ENCODE measurements at regions not wholly inside any gene's neighbourhood (a gene's known extent, or its start where the extent isn't known, plus 50 kb on each side); places are given as distances from the start of the nearest gene placed in this dataset.

DNA sequence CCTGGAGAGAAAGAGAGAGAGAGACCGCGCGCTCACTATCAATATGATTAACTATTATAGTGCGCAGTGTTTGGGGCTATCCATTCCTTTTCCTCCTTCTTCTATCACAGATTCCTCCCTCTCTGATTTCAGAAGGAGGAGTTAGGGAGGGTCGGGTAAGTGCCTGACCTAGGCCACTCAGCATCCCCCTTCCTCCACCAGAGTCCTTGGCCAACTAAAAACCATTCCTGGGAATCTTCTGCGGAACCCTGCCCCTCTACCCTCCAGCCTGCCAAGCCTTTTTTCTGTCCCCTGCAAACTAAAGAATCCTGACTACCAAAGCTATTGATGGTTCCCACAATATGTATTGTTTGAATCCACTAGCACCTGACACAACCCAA lies 256.2 kb upstream of the NFE2L3 start:
- no peak for DNase-seq

DNA sequence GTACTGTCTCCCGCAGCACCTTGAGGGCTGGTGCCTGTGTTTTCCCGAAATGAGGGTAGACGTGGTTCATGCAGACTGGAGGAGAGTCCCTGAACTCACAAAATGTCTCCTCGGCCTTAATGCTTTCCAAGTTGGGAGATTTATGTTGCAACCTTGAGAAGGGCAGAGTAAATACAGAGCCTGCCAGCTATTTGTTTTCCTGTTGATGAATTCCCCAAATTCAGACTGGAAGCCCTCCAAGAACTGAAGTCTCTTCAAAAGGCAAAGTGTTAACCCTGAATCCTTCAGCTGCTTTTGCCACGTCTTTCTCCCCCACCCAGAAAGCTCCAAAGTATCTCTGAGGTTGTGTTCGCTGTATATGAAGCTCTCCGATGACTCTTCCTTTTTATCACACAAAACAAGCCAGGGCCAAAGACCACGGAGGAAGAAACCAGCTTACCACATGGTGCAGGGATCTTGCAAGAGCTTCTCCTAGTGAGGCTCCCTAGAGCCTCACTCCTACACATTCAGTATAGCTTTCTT lies 254.7 kb upstream of the NFE2L3 start:
- no peak for DNase-seq

DNA sequence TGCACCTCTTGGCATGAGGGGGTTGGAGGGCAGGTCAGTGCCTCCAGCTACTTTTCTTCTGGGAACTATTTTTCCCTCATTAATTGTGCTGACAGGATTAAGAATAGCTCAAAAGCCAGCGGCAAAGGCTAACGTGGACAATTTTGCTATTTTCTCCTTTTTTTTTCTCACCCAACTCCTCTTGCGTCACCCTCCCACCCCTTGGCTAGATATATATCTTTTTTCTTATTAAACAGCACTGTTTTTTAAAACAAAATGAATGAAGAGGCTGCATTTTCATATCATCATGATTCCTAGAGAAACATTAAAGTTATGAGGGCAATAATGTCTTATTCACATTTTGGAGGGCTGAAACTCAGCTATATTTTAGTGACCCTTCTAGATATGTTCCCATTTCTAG lies 251.8 kb upstream of the NFE2L3 start:
- no peak for DNase-seq

DNA sequence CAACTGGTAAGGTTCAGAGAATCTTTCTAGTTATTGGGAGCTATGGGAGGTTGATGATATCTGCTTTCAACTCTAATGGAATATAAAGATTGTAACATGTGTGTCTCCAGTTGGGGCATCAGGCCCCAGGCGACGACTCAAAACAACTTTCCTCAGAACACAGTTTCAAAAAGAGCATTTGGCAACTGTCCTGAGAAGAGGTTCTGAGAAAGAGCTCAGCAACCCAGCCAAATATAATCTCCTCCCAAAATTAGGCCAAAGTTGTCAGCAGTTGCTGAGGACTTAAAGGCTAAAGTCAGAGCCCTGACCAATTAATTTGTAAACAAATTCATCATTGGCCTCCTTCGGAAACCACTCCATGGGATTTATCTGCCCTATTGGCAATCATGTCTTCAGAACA lies 251.1 kb upstream of the NFE2L3 start:
- no peak for DNase-seq

DNA sequence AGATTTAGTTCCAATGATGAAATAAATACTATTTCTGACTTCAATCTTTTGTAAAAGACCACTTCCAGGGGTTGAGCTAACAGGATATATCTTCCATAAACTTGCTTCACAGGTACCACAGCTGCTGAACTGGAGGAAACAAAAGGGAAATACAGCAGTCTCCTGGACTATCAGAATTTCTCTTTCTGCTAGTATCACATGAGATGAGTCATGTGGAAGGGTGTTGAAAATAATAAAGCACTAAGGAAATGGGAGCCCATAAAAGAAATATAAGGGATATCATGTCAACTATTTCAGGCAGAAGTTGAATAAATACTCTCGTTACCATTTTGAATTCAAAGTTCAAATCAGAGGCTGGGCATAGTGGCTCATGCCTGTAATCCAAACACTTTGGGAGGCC lies 250.3 kb upstream of the NFE2L3 start:
- no peak for DNase-seq

DNA sequence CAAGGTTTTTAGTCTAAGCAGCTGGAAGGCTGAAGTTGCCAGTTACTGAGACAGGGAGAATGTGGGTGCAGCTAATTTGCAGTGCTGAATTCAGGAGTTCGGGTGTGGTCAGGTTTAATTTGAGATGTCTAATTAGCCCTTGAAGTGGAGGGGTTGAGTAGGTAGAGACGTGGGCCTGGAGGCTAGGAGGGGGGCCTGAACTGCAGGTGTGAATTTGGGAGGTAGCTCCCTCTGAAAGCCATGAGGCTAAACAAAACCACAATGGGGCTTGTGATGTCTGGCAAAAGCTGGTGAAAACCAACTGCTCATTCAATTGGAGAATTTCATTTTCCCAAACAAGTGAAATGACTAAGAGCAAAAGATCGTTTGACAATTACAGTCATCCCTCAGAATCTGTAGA lies 246.0 kb upstream of the NFE2L3 start:
- no peak for DNase-seq

DNA sequence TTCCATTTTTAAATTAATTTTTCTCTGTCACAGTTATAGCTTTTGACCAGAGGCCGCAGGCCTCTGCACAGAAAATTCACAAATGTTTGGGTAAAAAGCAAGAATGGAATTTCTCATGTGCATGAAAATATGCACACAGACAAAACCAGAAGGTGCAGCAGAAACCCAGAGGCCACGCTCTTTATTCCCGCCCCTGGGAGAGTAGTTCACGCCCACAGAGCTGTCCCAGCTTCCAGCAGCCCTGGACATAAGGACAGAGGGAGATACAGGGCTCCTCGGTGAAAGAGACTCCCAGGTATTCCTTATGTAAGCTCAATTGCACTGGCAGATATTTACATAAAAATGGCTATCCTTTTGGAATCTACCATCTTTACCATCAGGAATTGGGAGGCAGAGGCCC lies 245.2 kb upstream of the NFE2L3 start:
- DNase-seq = no peak

DNA sequence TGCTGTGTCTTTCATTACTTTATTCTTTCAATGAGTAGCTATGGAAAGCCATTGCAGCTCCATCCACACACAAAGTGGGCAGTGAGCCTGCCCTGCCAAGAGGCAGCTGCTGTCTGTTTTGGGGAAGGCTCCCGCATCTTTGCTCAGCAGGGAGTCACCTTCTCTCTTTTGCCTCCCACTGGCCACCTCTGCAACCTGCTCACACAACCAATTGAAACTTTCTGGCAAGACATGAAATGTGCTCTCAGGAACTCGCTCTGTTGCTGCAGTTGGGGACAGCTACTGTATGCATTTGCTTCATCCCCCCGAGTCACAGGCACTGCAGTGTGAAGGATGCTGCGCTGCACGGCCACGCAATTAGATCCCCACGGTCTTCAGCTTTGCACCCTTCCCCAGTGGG lies 244.8 kb upstream of the NFE2L3 start:
- DNase-seq = no peak

DNA sequence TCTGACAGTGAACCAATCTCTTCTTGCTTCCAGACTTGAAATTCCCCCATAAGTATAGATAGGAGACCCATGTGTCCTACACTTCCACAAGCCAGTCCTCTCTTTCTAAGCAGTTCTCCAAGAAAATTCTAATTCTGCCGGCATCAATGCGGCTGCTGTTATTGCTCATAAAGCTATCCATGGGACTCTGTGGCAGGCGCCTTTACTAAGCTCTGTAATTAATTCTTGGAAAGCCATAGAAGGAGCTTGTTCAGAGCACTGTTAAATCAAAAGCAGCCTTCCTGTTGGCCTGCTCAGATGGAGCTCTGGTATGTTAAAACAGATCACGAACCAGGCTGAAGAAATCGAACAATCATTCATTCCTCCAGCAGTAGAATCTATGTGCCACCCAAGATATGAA lies 244.3 kb upstream of the NFE2L3 start:
- no peak for DNase-seq

DNA sequence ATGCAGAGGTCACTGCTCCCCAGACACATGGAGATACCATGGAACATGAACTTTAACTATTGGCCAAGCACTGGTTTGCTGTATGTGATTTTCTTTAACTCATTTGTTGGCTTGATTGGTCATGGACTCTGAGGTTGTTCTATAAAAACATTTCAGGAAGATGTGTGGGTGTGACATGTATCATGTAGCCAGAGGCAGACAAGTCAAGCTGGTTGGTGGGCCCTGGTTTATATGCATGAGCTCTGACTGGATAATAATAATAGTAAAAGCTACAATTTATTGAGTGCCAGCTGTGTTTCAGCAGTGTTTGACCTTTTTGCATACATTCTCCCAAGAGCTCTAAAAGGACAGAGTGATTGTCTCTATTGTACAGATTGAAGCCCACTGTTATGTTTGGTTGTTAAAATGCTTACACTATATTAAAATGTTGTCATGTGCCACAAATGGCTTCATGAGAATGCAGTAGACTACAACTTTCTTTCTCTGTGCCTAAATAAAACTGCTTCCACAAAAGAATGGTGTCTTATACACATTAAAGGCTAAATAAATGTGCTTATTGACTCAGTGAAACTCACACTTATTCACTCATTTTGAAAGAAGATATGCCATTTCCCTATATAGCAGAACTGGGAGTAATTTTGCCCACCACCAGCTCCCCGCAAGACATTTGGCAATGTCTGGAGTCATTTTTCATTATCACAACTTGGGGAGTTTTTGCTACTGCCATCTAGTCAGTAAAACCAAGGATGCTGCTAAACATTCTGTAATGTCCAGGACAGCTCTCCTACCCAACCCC lies 243.6 kb upstream of the NFE2L3 start:
- no peak for DNase-seq

DNA sequence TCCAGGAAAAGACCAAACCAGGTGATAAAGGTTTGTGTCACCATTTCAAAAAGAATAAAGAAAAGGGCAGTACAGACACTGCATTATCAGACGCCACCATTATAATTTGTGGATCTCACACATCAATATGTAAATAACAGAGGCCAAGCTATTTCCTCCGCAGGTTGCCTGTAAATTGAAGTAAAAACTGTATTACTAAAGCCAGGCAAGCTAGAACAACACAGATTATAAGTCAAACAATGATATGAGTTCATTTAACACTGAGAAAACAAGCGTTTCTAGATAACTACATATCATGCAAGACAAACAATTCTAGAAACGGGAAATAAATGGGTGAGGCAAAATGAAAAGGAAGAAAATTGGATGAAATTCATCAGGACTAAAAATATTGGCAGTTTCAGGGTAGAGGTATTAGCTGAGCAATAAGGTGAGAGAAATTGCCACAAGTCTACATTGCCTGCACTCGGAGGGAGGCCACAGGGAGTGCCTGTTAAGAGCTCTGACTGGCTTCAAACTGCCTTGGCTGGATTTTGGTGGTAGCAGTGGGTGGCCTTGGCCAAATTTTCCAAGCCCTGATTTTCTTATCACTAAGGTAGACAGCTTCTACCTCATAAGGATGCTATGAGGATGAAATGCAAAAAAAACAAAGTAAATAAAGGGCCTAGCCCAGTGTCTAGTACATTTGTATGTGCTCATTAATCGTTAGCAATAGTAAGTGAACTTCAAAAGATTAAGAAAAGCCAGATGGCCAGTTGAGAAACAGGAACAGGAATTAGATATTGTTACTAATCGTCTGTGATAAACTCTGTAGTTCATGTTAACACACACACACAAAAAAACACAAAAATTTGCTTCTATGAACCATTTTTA lies 240.0 kb upstream of the NFE2L3 start:
- DNase-seq = no peak

DNA sequence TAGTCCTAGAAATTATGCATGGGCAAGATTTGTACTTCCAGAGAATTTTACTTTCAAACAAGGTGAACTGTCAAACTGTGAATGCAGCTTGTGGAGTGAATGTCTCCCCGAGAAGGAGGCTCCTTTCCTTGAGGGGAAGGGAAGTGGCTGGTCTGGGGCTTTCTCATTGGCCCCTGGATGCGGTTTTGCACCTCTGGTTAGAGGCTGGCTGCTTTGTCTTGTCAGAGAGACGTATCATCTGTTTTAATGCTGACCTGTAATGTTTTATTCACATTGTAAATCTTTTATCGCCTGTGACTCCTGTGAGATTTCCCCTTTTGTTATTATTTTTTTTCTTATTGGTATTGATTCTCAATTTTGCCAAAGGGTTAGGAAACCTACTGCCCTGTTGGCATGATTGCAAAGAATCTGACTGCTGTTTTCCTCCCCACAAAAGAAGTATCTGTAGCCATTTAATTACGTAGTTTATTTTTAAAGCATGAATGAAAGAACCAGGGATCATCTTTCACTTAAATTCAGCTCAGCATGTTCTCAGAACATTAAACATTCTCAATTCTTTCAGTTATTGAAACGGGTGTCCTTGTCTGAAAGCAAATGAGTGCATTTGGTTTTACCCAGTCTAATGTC lies 238.3 kb upstream of the NFE2L3 start:
- no peak for DNase-seq

DNA sequence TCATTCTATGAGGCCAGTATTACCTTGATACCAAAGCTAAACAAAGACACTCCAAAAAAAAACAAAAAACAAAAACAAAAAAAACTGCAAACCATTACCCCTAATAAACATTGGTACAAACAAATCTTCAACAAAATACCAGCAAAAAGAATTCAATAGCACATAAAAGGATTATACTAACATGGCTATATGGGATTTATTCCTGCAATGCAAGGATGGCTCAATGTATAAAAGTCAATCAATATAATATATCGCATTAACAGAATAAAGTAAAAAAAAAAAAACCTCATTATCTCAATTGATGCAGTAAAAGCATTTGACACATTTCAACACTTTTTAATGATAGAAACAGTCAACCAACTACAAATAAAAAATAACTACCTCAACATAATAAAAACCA lies 233.3 kb upstream of the NFE2L3 start:
- DNase-seq = no peak

DNA sequence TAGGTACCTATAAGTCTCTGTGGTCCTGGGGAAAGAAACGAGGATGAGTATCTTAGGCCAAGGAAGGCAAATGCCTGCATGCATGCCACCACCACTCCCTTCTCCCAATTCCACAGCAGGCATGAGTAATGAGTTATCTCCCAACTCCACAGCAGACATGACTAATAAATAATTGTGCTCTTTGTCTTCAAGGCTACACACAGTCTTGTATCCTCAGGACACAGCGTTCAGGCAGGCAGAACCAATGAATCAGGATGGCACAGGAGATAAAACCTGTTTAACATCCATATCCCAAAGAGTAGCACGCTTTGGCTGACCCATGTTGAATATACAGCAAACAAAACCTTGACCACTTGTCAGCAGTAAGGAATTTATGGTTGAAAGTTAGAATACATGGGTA lies 229.7 kb upstream of the NFE2L3 start:
- no peak for DNase-seq

DNA sequence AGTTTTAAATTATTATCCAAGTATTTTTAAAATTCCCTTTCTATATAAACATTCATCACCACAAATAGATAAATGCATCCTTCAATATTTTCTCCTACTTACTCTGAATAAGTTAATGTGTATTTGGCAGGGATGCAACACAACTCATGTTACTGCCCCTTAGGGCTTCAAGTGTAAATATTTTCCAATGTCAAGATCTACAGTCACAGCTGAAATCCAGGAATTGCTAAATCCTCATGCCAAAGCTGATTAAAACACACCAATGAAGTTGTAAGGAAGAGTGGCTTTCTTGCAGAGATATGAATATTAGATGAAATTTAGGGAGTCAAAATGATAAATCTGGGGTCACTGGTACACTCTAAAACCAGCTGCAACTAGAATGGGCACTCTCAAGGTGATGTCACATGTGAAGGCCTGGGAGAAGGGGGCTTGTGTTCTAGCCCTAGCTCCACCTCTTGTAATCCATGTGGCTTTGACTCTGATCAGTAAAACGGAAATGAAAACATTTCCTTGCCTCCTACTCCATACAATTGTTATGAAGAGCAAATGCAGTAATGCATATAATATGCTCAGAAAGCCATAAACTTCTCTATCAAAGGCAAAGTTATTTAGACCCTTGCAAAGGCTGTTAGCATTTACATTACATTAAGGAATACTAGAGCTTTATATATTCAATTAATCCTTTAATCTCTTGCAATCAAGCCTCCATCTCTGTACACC lies 228.1 kb upstream of the NFE2L3 start:
- DNase-seq = no peak

DNA sequence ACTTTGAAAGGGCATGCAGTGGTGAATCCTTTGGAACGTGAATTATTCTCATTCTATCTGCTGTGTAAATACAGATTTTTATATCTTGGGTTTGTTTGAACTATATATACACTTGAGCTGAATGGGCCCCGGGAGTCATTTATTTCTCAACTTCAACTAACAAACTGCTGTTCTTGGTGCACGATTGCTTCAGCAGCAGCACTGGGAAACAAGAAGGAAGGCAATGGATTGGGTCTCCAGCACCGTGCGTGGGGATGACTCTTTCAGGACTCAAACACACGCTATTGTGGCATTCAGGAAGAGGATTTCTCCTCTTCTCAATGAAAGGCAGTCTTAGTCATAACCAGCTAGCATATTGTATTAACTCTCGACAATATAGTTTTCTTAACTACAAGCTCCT lies 226.0 kb upstream of the NFE2L3 start:
- DNase-seq = no peak

DNA sequence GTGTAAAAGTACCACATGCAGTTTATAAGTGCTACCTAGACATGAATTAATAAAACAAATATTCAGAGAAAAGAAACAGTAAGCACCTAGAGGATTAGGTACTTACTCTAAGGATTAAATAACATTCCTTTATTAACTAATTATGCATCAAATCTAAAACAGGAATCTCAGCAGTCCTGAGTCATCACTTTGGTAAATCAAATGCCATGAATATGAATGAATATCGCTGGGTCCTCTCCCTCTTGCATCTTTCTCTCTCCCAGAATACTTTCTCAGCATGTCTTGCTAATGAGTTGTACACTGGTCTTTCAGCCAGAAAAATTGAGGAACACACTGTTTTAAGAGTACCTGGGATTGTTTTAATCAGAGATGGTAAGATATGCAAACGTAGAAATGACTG lies 225.5 kb upstream of the NFE2L3 start:
- no peak for DNase-seq

DNA sequence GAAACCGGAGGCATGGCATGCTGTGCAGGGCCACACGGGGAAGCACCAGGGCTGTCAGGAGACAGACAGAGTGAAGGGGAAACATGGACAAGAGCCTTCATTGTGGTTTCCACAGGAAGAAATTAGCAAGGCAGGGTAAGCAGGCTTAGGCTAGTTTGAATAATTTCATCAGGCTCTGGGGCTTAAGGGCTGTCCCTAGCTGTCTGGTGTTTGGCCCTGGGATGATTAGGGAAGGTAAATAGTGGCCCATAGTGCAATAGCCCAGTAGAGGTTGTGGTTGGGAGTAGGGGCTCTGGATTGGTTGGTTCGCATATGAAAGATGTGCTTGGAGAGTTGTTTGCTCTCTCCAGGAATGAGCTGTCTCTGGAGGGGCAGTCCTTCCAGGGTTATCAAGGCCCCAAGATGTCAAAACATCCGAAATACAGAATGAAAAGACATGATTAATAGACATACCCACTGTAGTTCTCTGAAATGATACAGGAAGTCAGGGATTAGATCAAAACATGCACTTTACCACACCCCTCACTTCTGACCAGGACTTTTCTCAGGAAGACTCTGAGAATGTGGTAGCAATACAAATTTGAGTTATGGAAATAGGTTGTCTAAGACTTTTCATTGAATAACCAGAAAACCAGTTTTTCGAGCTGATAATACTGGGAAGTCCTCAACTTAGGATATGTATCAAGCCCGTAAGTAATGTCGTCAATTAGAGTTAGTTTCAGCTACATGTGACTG lies 224.9 kb upstream of the NFE2L3 start:
- DNase-seq = no peak

DNA sequence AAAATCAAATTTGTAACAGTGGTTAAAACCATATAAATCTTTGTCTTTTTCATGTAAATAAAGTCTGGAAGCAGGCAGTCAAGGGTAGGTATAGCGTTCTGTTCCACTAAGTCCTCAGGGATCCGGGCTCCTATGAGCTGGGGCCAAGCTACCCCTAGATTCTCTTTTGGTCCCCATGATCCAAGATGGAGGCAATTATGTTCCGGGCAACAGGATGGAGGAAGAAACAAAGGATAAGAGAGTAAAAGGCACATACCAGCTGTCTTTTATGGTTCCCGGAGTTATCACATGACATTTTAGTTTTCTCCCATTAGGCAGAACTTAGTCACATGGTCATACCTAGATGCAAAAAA lies 224.4 kb upstream of the NFE2L3 start:
- no peak for DNase-seq

DNA sequence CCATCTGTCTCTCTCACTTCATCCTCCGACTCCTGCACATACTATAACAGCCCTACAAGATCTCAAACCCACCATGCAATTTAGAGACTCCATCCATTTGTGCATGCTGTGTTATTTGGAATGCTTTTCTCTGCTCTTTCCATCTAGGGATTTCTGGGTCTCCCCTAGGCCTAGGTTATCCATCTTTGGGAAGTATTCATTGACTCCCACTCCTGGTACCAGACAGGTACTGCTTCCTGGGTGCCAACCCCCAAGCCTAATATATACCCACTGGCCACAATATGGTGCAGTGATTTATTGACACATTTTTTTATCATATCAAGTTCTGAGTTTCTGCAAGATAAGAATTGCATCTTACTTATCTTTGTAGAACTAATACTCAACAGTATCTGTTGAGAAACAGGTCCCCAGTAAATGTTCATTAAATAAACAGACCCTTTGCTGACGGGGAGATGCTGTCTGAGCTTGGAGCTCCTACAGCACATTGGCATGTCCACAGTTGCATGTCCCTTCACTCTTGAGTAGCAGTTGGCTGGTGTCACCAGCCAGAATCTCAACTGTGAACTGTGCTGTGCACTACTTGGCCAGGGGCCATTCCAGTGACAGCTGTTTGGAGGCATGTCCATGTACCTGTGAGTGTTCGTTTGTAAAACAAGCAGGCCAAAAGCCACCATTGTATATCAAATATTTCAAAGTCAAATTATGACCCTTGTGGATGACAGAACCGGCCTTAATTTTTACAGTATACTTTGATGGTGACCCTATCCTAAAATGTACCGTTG lies 223.3 kb upstream of the NFE2L3 start:
- DNase-seq = no peak

DNA sequence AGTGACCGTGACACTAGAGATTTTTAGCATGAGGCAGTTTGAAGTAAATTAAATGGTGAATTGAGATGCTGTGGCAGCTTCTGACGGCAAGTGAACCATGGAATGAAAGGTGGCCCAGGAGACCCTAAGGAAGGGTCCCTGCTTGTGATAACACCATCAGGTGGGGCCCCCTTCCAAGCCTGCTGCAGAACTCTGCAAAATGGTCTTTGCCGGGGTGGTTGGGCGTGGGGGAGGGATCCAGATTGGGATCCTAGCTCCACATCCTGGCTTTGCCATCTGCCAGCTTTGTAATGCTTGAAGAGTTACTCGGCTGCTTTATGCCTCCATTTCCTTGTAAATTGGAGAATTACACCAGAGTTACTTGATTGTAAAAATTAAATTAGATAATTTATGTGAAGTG lies 222.6 kb upstream of the NFE2L3 start:
- DNase-seq = no peak
